ENCODE measurements at regions not wholly inside any gene's neighbourhood (a gene's known extent, or its start where the extent isn't known, plus 50 kb on each side); places are given as distances from the start of the nearest gene placed in this dataset.

- no peak for TF ChIP-seq PAX5 (IDR thresholded peaks at IDR 0.05; ENCODE audit: borderline replicate concordance, low read depth, low read length)
- TF ChIP-seq YY1 (IDR thresholded peaks at IDR 0.05; ENCODE audit: low read depth, low read length), result no peak
- TF ChIP-seq CREM (IDR thresholded peaks at IDR 0.05; ENCODE audit: low read depth), result no peak
These were observed 178.2 kb downstream of the SUCLG1 start (continued) for GRCh38 chr2:84280873-84281272.

- no peak overlapping the region for H3K9ac ChIP-seq (ENCODE audit: control insufficient read depth, insufficient read depth, low read length)
- in situ Hi-C loops (cut with MboI) (no loop called here), intact Hi-C loops (cut with micrococcal nuclease; ENCODE audit: unreplicated experiment) (no loop called here)
- no peaks in the 10 kb centered on the region for H3K36me3 ChIP-seq (ENCODE audit: control insufficient read depth in 2 of 2, insufficient read depth in 2 of 2, low read length in 1 of 2)
- DNase-seq (ENCODE audit: low read depth, low spot score) (no peak), FAIRE-seq (no peak), ATAC-seq (no peak)
- BruUV-seq (replicated peaks), result no TSS peak
- SMC1A ChIA-PET (ENCODE audit: uncharacterized antibody, unreplicated experiment), result interaction anchor here (0.6 kb wide), 1 partner anchor 584 kb away, joined by 4 read pairs; no protein-coding TSS in a partner anchor
- TF ChIP-seq BRCA1 (IDR thresholded peaks at IDR 0.05; ENCODE audit: low read depth, low read length), result no peak
- TF ChIP-seq ZSCAN29 (IDR thresholded peaks at IDR 0.05), result no peak
- no peak for TF ChIP-seq ETV6 (conservative IDR thresholded peaks at IDR 0.05 in 1 of 2, IDR thresholded peaks at IDR 0.05 in 1 of 2; ENCODE audit: borderline replicate concordance in 1 of 2, low read depth in 1 of 2)
- no peak for TF ChIP-seq JUNB (IDR thresholded peaks at IDR 0.05)
- TF ChIP-seq SIN3A (IDR thresholded peaks at IDR 0.05; ENCODE audit: low read depth, low read length), result no peak
- TF ChIP-seq RB1 (IDR thresholded peaks at IDR 0.05; ENCODE audit: borderline replicate concordance), result no peak
- TF ChIP-seq E2F8 (IDR thresholded peaks at IDR 0.05; ENCODE audit: low read depth, partially characterized antibody), result no peak
- no peak for TF ChIP-seq PBX3 (IDR thresholded peaks at IDR 0.05; ENCODE audit: insufficient replicate concordance, low read depth, low read length)
- TF ChIP-seq SMARCA5 (IDR thresholded peaks at IDR 0.05), result no peak
- no peak for TF ChIP-seq ATF7 (IDR thresholded peaks at IDR 0.05; ENCODE audit: low read depth)
- TF ChIP-seq ZNF24 (IDR thresholded peaks at IDR 0.05), result no peak
- TF ChIP-seq NR2F1 (conservative IDR thresholded peaks at IDR 0.05), result no peak
- no peak for TF ChIP-seq CUX1 (IDR thresholded peaks at IDR 0.05; ENCODE audit: insufficient replicate concordance, low read depth, low read length)
- no peak for TF ChIP-seq ZNF622 (IDR thresholded peaks at IDR 0.05)
- H2AFZ ChIP-seq (ENCODE audit: control insufficient read depth, low read depth, low read length), result no peak overlapping the region
- H3K79me2 ChIP-seq (ENCODE audit: control insufficient read depth, insufficient read depth, low read length), result no peaks in the 10 kb centered on the region
- POLR2A ChIA-PET, result no interaction called here
- RAD21 ChIA-PET (ENCODE audit: unreplicated experiment), result no interaction called here
- no peaks in the 10 kb centered on the region; a peak in 1 of 4 replicates for H3K27me3 ChIP-seq (replicated peaks in 1 of 2; ENCODE audit: control insufficient read depth in 2 of 2, insufficient read depth in 2 of 2, low read length in 1 of 2)
- no peak overlapping the region for H3K27ac ChIP-seq (ENCODE audit: control insufficient read depth, insufficient read depth)
- H3K4me1 ChIP-seq (ENCODE audit: control insufficient read depth, insufficient read depth, low read length), result no peaks in the 10 kb centered on the region
- no peaks in the 10 kb centered on the region for H4K20me1 ChIP-seq (ENCODE audit: control insufficient read depth, insufficient read depth)
- no peak overlapping the region for H3K4me3 ChIP-seq
- CTCF ChIA-PET, result no interaction called here
- WGBS (ENCODE audit: insufficient coverage, insufficient replicate concordance, low lambda C conversion rate, missing lambda C conversion rate), result 31% methylated on average over 2 of the region's 2 CpGs
- H3K4me2 ChIP-seq (ENCODE audit: control insufficient read depth, insufficient read depth), result no peak overlapping the region
- H3K9me3 ChIP-seq (replicated peaks; ENCODE audit: control insufficient read depth, insufficient read depth, low read length), result no peaks in the 10 kb centered on the region
These were observed 180.7 kb downstream of the SUCLG1 start for GRCh38 chr2:84278386-84278785.
